ENCODE measurements at regions not wholly inside any gene's neighbourhood (a gene's known extent, or its start where the extent isn't known, plus 50 kb on each side); places are given as distances from the start of the nearest gene placed in this dataset.

- no peak for DNase-seq
Measured at GRCh38 chr11:70810133-70810532, 411.8 kb downstream of the CTTN start.

- DNase-seq: no peak
Measured at GRCh38 chr11:70810681-70811080, 412.4 kb downstream of the CTTN start.

GRCh38 chr11:70811483-70811882 lies 413.2 kb downstream of the CTTN start:
- DNase-seq: no peak

GRCh38 chr11:70811915-70812314 lies 413.6 kb downstream of the CTTN start:
- DNase-seq: no peak

GRCh38 chr11:70812472-70812871 lies 414.1 kb downstream of the CTTN start:
- DNase-seq: no peak

- no peak for DNase-seq
Measured at GRCh38 chr11:70813651-70814050, 415.3 kb downstream of the CTTN start.

GRCh38 chr11:70815485-70815832 lies 417.1 kb downstream of the CTTN start:
- no peak for DNase-seq

GRCh38 chr11:70816156-70816678 lies 417.9 kb downstream of the CTTN start:
- DNase-seq: no peak

- DNase-seq: no peak
Measured at GRCh38 chr11:70818351-70818750, 420.0 kb downstream of the CTTN start.

GRCh38 chr11:70819022-70819421 lies 420.7 kb downstream of the CTTN start:
- DNase-seq: no peak

- no peak for DNase-seq
Measured at GRCh38 chr11:70820311-70820710, 422.0 kb downstream of the CTTN start.

- no peak for DNase-seq
Measured at GRCh38 chr11:70820712-70821111, 422.4 kb downstream of the CTTN start.

- no peak for DNase-seq
Measured at GRCh38 chr11:70823771-70824170, 425.4 kb downstream of the CTTN start.

GRCh38 chr11:70824605-70825245 lies 426.4 kb downstream of the CTTN start:
- DNase-seq: no peak

GRCh38 chr11:70825893-70826540 lies 426.4 kb downstream of the SHANK2 start:
- DNase-seq: no peak

GRCh38 chr11:70826541-70827335 lies 425.6 kb downstream of the SHANK2 start:
- no peak for DNase-seq

- DNase-seq: no peak
Measured at GRCh38 chr11:70828593-70829082, 423.7 kb downstream of the SHANK2 start.

- DNase-seq: no peak
Measured at GRCh38 chr11:70829134-70829885, 423.1 kb downstream of the SHANK2 start.

- no peak for DNase-seq
Measured at GRCh38 chr11:70829886-70830272, 422.5 kb downstream of the SHANK2 start.

- DNase-seq: no peak
Measured at GRCh38 chr11:70833011-70833410, 419.4 kb downstream of the SHANK2 start.

- no peak for DNase-seq
Measured at GRCh38 chr11:70833554-70833953, 418.8 kb downstream of the SHANK2 start.

GRCh38 chr11:70834277-70834940 lies 418.0 kb downstream of the SHANK2 start:
- DNase-seq: no peak
